PC-3 (cell line): ENCODE measurements at regions not wholly inside any gene's neighbourhood (a gene's known extent, or its start where the extent isn't known, plus 50 kb on each side); places are given as distances from the start of the nearest gene placed in this dataset.

ENCODE experiments used
- ATAC-seq: fragments of 200-7000 bp; cut with Tn5 transposase; 2 replicates; pipeline ENCODE4 v1.9.1; 2020; ENCODE audit warnings: mild to moderate bottlenecking, moderate library complexity
- BruUV-seq: library from RNA; stranded (reverse); fragments of 400-500 nt; replicated peaks from 2 replicates; lab custom pipeline; 2021; lab: Mats Ljungman, UMichigan
- CTCF ChIA-PET: fragments of 300-600 bp; sonication (Branson Sonifier 250); formaldehyde crosslinking; loops from one replicate; lab custom pipeline; 2022; ENCODE audit warnings: antibody characterized with exemption; lab: Charles Lee
- POLR2A ChIA-PET: fragments of 300-600 bp; sonication (Branson Sonifier 250); formaldehyde crosslinking; loops from one replicate; lab custom pipeline; 2022; ENCODE audit warnings: antibody characterized with exemption; ENCODE audit not compliant: unreplicated experiment; lab: Charles Lee
- DNase-seq: peaks from one replicate; pipeline ENCODE4 v3.0.0-alpha.2; 2015
- H2AFZ ChIP-seq: fragments of 300-600 bp; sonication (generic); 2 replicates; pipeline ENCODE4 v1.6.0; 2016; ENCODE audit warnings: antibody characterized with exemption, low read length
- H3F3A ChIP-seq: fragments of 300-600 bp; sonication (generic); one replicate; pipeline ENCODE4 v1.6.0; 2017; ENCODE audit warnings: antibody characterized with exemption, low read length, control low read depth, mild to moderate bottlenecking; ENCODE audit not compliant: unreplicated experiment
- H3K27ac ChIP-seq: fragments of 300-600 bp; sonication (generic); 2 replicates; pipeline ENCODE4 v1.5.1; 2016; ENCODE audit warnings: mild to moderate bottlenecking, low read length
- H3K27me3 ChIP-seq: fragments of 300-600 bp; sonication (generic); 2 replicates; pipeline ENCODE4 v1.6.1; 2016; ENCODE audit warnings: low read length, mixed read lengths
- H3K36me3 ChIP-seq: fragments of 300-600 bp; sonication (generic); 2 replicates; pipeline ENCODE4 v1.6.1; 2016; ENCODE audit warnings: low read depth, mixed run types, low read length, mixed read lengths
- H3K4me1 ChIP-seq: fragments of 300-600 bp; sonication (generic); 2 replicates; pipeline ENCODE4 v1.5.1; 2016; ENCODE audit warnings: low read length; ENCODE audit not compliant: insufficient read depth
- H3K4me2 ChIP-seq: fragments of 300-600 bp; sonication (generic); 2 replicates; pipeline ENCODE4 v1.6.0; 2016; ENCODE audit warnings: low read length
- H3K4me3 ChIP-seq: fragments of 300-600 bp; sonication (generic); 2 replicates; pipeline ENCODE4 v1.5.1; 2016; ENCODE audit warnings: mild to moderate bottlenecking, low read length, mixed read lengths
- H3K79me2 ChIP-seq: fragments of 300-600 bp; sonication (generic); 2 replicates; pipeline ENCODE4 v1.6.1; 2017; ENCODE audit warnings: low read length, mixed read lengths
- H3K9ac ChIP-seq: fragments of 300-600 bp; sonication (generic); 2 replicates; pipeline ENCODE4 v1.6.0; 2016; ENCODE audit warnings: mild to moderate bottlenecking, low read length
- H3K9me2 ChIP-seq: fragments of 300-600 bp; sonication (generic); replicated peaks from 2 replicates; pipeline ENCODE4 v1.6.1; 2016; ENCODE audit warnings: mixed run types, low read length, mixed read lengths
- H3K9me3 ChIP-seq: fragments of 300-600 bp; sonication (generic); 2 replicates; pipeline ENCODE4 v1.6.1; 2016; ENCODE audit warnings: low read length, mixed read lengths
- H4K20me1 ChIP-seq: fragments of 300-600 bp; sonication (generic); 2 replicates; pipeline ENCODE4 v1.6.1; 2016; ENCODE audit warnings: low read length, mixed read lengths
- EZH2 ChIP-seq: fragments of 300-600 bp; sonication (generic); IDR thresholded peaks from one replicate; pipeline ENCODE4 v1.6.1; 2017; ENCODE audit warnings: antibody characterized with exemption, mild to moderate bottlenecking, low read length; ENCODE audit not compliant: unreplicated experiment
- EZH2phosphoT487 ChIP-seq: fragments of 300-600 bp; sonication (generic); IDR thresholded peaks from 2 replicates; pipeline ENCODE4 v1.6.1; 2018; ENCODE audit warnings: mild to moderate bottlenecking, antibody characterized with exemption, low read length, borderline replicate concordance
- intact Hi-C: fragments of 100-400 bp; cut with micrococcal nuclease; formaldehyde crosslinking; loops from 2 replicates; pipeline ENCODE4 v1.9.0; 2023
- TF ChIP-seq, protein P1 (sequence below): fragments of 300-600 bp; sonication (generic); conservative IDR thresholded peaks from 2 replicates; pipeline ENCODE4 v1.5.1; 2017; ENCODE audit warnings: antibody characterized with exemption, low read depth, mild to moderate bottlenecking, low read length

DNA sequence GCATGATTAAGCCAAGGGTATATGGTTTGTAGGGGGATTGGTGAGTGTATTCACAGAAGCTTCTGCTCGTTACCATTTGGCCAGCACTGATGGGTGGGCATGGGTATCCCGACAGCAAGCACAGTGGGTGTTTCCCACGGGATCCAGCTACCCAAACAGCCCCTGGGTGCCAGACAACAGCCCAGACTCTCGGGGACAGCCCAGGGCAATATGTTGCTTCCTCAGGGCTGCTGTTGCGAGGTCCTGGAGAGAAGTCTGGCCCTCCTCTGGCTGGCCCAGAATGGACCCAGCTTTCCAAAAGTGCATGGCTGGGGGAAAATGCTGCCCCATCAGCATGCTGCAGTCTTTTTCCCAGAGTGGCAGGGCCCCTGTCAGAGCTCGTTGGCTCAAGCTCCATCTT lies 247.0 kb downstream of the IRX1 start:
- CTCF ChIA-PET = no interaction called here

DNA sequence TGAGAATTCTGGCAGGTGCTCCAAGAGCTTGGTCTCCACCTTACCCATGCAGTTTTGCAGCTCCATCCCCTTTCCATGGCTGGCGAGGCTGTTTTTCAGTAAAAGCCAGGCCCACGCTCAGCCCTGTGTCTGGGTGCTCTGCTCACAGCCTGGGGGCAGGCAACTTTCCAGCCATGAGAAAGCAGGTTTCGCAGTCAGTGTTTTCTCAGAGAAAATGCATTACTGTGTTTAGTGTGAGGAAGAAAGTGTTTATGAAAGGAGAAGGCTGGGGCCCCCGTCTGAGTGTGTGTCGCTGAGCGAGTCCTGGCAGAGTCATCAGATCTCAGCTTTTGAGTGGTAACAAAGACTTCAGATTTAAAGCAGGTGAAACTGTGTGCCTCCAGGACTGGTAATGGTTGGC lies 248.1 kb downstream of the IRX1 start:
- DNase-seq (no peak), ATAC-seq (no peak)
- no peak overlapping the region for H2AFZ ChIP-seq
- no peaks in the 10 kb centered on the region for H3K36me3 ChIP-seq
- H3F3A ChIP-seq = no peaks in the 10 kb centered on the region
- H3K9me2 ChIP-seq = no peaks in the 10 kb centered on the region
- TF ChIP-seq, protein P1, sequence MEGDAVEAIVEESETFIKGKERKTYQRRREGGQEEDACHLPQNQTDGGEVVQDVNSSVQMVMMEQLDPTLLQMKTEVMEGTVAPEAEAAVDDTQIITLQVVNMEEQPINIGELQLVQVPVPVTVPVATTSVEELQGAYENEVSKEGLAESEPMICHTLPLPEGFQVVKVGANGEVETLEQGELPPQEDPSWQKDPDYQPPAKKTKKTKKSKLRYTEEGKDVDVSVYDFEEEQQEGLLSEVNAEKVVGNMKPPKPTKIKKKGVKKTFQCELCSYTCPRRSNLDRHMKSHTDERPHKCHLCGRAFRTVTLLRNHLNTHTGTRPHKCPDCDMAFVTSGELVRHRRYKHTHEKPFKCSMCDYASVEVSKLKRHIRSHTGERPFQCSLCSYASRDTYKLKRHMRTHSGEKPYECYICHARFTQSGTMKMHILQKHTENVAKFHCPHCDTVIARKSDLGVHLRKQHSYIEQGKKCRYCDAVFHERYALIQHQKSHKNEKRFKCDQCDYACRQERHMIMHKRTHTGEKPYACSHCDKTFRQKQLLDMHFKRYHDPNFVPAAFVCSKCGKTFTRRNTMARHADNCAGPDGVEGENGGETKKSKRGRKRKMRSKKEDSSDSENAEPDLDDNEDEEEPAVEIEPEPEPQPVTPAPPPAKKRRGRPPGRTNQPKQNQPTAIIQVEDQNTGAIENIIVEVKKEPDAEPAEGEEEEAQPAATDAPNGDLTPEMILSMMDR = no peak
- TF ChIP-seq EZH2phosphoT487 = no peak
- TF ChIP-seq EZH2 = no peak
- H3K27me3 ChIP-seq = no peaks in the 10 kb centered on the region
- POLR2A ChIA-PET = no interaction called here
- intact Hi-C loops = no loop called here
- H3K9ac ChIP-seq = no peak overlapping the region
- H3K4me1 ChIP-seq = no peaks in the 10 kb centered on the region
- BruUV-seq = no TSS peak
- no peaks in the 10 kb centered on the region for H4K20me1 ChIP-seq
- no peaks in the 10 kb centered on the region for H3K79me2 ChIP-seq
- CTCF ChIA-PET = no interaction called here
- H3K27ac ChIP-seq = no peak overlapping the region
- no peak overlapping the region for H3K4me2 ChIP-seq
- H3K4me3 ChIP-seq = no peak overlapping the region
- 0 out of 2 replicates have a peak, but pooled peaks cover 21% of the 10 kb centered on the region for H3K9me3 ChIP-seq

More for the DNA sequence above, 247.0 kb downstream of the IRX1 start:
- H3K4me3 ChIP-seq = no peak overlapping the region
- intact Hi-C loops = no loop called here
- no peak for DNase-seq
- H3K9ac ChIP-seq = no peak overlapping the region
- H3K4me2 ChIP-seq = no peak overlapping the region
- no peak for ATAC-seq
- POLR2A ChIA-PET = no interaction called here
- H3K9me3 ChIP-seq = peaks cover 24% of the 10 kb centered on the region; the same call in 1 of the 2 replicates
- no peaks in the 10 kb centered on the region for H3K79me2 ChIP-seq
- H3F3A ChIP-seq = no peaks in the 10 kb centered on the region
- no peak overlapping the region for H2AFZ ChIP-seq
- no peaks in the 10 kb centered on the region for H3K4me1 ChIP-seq
- no peaks in the 10 kb centered on the region for H3K9me2 ChIP-seq
- no TSS peak for BruUV-seq
- H3K27me3 ChIP-seq = no peaks in the 10 kb centered on the region
- no peak overlapping the region for H3K27ac ChIP-seq
- no peaks in the 10 kb centered on the region for H3K36me3 ChIP-seq
- no peaks in the 10 kb centered on the region for H4K20me1 ChIP-seq
- TF ChIP-seq, protein P1 = no peak
- TF ChIP-seq EZH2 (no peak), EZH2phosphoT487 (no peak)

DNA sequence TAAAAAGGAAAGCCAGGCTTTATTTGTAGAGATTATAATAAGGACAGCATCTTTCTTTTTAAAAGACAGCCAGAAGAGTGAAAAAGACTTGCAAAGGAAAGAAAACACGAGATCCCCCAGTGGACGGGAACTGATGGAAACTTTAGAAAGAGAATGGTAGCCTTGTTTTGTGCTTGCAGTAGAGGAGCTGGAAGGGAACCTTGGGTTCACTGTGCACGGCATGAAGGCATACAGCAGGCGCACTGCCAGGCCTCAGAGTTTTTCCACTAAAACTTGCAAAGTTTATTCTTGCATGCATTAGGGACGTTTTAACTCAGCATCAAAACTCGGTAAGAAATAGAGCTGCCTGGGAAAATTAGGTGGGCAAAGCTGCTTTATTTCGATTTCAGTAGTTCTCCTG lies 248.6 kb downstream of the IRX1 start:
- H3K4me1 ChIP-seq = no peaks in the 10 kb centered on the region
- ChIA-PET CTCF (no interaction called here), POLR2A (no interaction called here)
- H3K9me3 ChIP-seq = 0 out of 2 replicates have a peak, but pooled peaks cover 20% of the 10 kb centered on the region
- no peaks in the 10 kb centered on the region for H3K9me2 ChIP-seq
- no peaks in the 10 kb centered on the region for H3K36me3 ChIP-seq
- no peak for ATAC-seq
- no peaks in the 10 kb centered on the region for H4K20me1 ChIP-seq
- TF ChIP-seq, protein P1 = no peak
- TF ChIP-seq EZH2 = no peak
- no peak for TF ChIP-seq EZH2phosphoT487
- H3K4me2 ChIP-seq = no peak overlapping the region
- no peaks in the 10 kb centered on the region for H3K79me2 ChIP-seq
- no peak overlapping the region for H3K27ac ChIP-seq
- no TSS peak for BruUV-seq
- no peak overlapping the region for H3K4me3 ChIP-seq
- intact Hi-C loops = no loop called here
- no peaks in the 10 kb centered on the region for H3K27me3 ChIP-seq
- H2AFZ ChIP-seq = no peak overlapping the region
- no peak for DNase-seq
- H3F3A ChIP-seq = no peaks in the 10 kb centered on the region
- no peak overlapping the region for H3K9ac ChIP-seq
